Smooth muscle cell (in vitro differentiated cells): ENCODE measurements at regions not wholly inside any gene's neighbourhood (a gene's known extent, or its start where the extent isn't known, plus 50 kb on each side); places are given as distances from the start of the nearest gene placed in this dataset.

Source experiments
- DNase-seq: peaks from one replicate; lab custom pipeline; 2025; ENCODE audit not compliant: unreplicated experiment; lab: John Stamatoyannopoulos, UW
- H2AFZ ChIP-seq: fragments of 200-600 bp; sonication (generic); 2 replicates; pipeline ENCODE4 v1.6.0; 2016; ENCODE audit warnings: antibody characterized with exemption, low read depth, mild to moderate bottlenecking
- H3F3A ChIP-seq: fragments of 200-600 bp; sonication (generic); 2 replicates; pipeline ENCODE4 v1.6.0; 2017; ENCODE audit warnings: antibody characterized with exemption, low read depth
- H3K27ac ChIP-seq: fragments of 200-600 bp; sonication (generic); 2 replicates; pipeline ENCODE4 v1.5.1; 2016; ENCODE audit warnings: low read depth, mild to moderate bottlenecking
- H3K27me3 ChIP-seq: fragments of 200-600 bp; sonication (generic); 2 replicates; pipeline ENCODE4 v1.6.1; 2016; ENCODE audit warnings: low read depth, mild to moderate bottlenecking
- H3K36me3 ChIP-seq: fragments of 200-600 bp; sonication (generic); 2 replicates; pipeline ENCODE4 v1.5.1; 2016; ENCODE audit warnings: low read depth
- H3K4me1 ChIP-seq: fragments of 200-600 bp; sonication (generic); 2 replicates; pipeline ENCODE4 v1.5.1; 2016; ENCODE audit warnings: low read depth
- H3K4me2 ChIP-seq: fragments of 200-600 bp; sonication (generic); 2 replicates; pipeline ENCODE4 v1.6.0; 2016; ENCODE audit warnings: mild to moderate bottlenecking
- H3K4me3 ChIP-seq: fragments of 200-600 bp; sonication (generic); 2 replicates; pipeline ENCODE4 v1.5.1; 2016; ENCODE audit warnings: mild to moderate bottlenecking
- H3K79me2 ChIP-seq: fragments of 200-600 bp; sonication (generic); 2 replicates; pipeline ENCODE4 v1.6.0; 2016; ENCODE audit warnings: low read depth, mild to moderate bottlenecking
- H3K9ac ChIP-seq: fragments of 200-600 bp; sonication (generic); 2 replicates; pipeline ENCODE4 v1.6.0; 2016; ENCODE audit warnings: low read depth
- H3K9me3 ChIP-seq: fragments of 200-600 bp; sonication (generic); replicated peaks from 2 replicates; pipeline ENCODE4 v1.5.1; 2016; ENCODE audit warnings: low read depth
- H4K20me1 ChIP-seq: fragments of 200-600 bp; sonication (generic); 2 replicates; pipeline ENCODE4 v1.6.0; 2016; ENCODE audit warnings: low read depth
- CTCF ChIP-seq: fragments of 200-600 bp; sonication (generic); IDR thresholded peaks from 2 replicates; pipeline ENCODE4 v1.5.1; 2017; ENCODE audit warnings: borderline replicate concordance, mild to moderate bottlenecking, antibody characterized with exemption; ENCODE audit not compliant: insufficient read depth, poor library complexity, severe bottlenecking
- WGBS: methylation state at CpG from one replicate; pipeline ENCODE4 v1.1.7; 2016; ENCODE audit warnings: low lambda C conversion rate; 5-methylcytosine and 5-hydroxymethylcytosine counted together

- Histone ChIP-seq H3K4me3 (no peak overlapping the region), H3K27ac (no peak overlapping the region), H3K9me3 (no peaks in the 10 kb centered on the region), H3K4me1 (no peaks in the 10 kb centered on the region), H3K79me2 (no peaks in the 10 kb centered on the region), H3K36me3 (no peaks in the 10 kb centered on the region), H3F3A (no peaks in the 10 kb centered on the region), H2AFZ (no peak overlapping the region), H3K4me2 (no peak overlapping the region), H3K27me3 (no peaks in the 10 kb centered on the region), H3K9ac (no peak overlapping the region), H4K20me1 (no peaks in the 10 kb centered on the region)
- no peak for TF ChIP-seq CTCF
- WGBS: 63% methylated on average over 3 of the region's 3 CpGs
- DNase-seq: no peak
Measured at GRCh38 chr6:78397499-78397898, 469.9 kb upstream of the IRAK1BP1 start.

DNA sequence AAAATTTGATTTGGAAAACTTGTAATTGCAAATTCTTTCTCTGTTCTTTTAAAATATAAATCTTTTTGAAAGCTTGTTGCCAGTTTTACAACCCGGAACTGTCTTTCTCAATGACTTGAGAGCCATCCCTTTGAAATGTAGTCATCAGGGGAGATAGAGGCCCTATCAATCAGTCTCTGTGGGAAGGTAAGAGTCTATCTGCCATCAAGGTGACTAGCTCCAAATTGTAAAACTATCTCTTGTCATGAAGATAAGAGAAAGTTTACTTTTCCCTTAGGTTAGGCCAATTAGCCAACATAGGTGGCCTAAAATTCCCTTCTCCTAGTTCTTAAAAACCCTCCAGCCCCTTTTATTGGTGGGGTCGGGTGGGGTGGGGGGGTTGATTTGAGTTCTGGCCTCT, 469.1 kb upstream of the IRAK1BP1 start:
- DNase-seq: no peak
- no peak for TF ChIP-seq CTCF
- no peaks in the 10 kb centered on the region for H3K9me3 ChIP-seq
- H3K4me3 ChIP-seq: no peak overlapping the region
- no peak overlapping the region for H3K4me2 ChIP-seq
- H3K27me3 ChIP-seq: no peaks in the 10 kb centered on the region
- no peak overlapping the region for H3K27ac ChIP-seq
- H3K9ac ChIP-seq: no peak overlapping the region
- WGBS: 79% methylated on average over 2 of the region's 2 CpGs
- no peaks in the 10 kb centered on the region for H4K20me1 ChIP-seq
- H3K79me2 ChIP-seq: no peaks in the 10 kb centered on the region
- no peaks in the 10 kb centered on the region for H3K36me3 ChIP-seq
- no peak overlapping the region for H2AFZ ChIP-seq
- H3K4me1 ChIP-seq: no peaks in the 10 kb centered on the region
- no peaks in the 10 kb centered on the region for H3F3A ChIP-seq

DNA sequence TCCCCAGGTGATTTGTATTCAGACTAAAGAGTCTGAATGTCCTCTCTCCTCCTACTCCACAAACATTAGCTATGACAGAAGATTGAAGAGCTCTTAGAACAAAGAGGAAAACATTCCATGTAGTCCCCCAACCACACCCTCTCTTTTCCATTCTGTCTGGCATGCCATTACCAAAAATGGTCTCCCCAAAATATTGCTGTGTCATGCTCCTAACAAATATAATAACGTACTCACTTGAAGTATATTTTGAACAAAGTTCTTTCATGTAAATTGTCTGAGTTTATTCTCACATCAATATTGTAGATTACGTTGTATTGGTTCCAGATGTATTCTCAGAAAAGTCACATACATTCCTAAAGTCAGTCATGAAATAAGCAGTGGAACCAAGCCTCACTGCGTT, 467.3 kb upstream of the IRAK1BP1 start:
- H3K27ac ChIP-seq: no peak overlapping the region
- no peak overlapping the region for H3K4me2 ChIP-seq
- no peaks in the 10 kb centered on the region for H3K36me3 ChIP-seq
- 92% methylated on average over 3 of the region's 3 CpGs for WGBS
- no peak for DNase-seq
- no peaks in the 10 kb centered on the region for H3K4me1 ChIP-seq
- no peaks in the 10 kb centered on the region for H3K27me3 ChIP-seq
- H3K9ac ChIP-seq: no peak overlapping the region
- H3K79me2 ChIP-seq: no peaks in the 10 kb centered on the region
- no peaks in the 10 kb centered on the region for H3F3A ChIP-seq
- no peak overlapping the region for H3K4me3 ChIP-seq
- no peak for TF ChIP-seq CTCF
- H2AFZ ChIP-seq: no peak overlapping the region
- no peaks in the 10 kb centered on the region for H4K20me1 ChIP-seq
- H3K9me3 ChIP-seq: no peaks in the 10 kb centered on the region

DNA sequence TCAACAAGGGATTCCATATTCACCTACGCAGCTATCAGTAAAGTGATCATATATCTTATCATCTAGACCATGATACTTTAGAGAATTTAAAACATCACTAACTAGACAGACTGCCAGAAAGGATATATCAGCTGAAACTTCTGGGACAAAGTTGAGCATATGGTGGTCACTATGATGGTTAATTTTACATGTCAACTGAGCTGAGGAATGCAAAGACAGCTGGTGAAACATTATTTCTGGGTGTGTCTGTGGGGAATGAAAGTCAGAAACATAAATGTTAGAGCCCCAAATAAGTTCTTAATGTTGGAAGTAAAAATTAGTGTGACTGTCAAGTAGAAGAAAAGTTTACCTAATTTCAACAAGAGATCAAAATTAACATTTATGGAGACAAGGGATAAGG, 440.0 kb upstream of the IRAK1BP1 start:
- H3K9me3 ChIP-seq: no peaks in the 10 kb centered on the region
- no peaks in the 10 kb centered on the region for H4K20me1 ChIP-seq
- no peak overlapping the region for H3K4me2 ChIP-seq
- H3K27ac ChIP-seq: no peak overlapping the region
- H3K4me1 ChIP-seq: no peaks in the 10 kb centered on the region
- H3K36me3 ChIP-seq: no peaks in the 10 kb centered on the region
- no peak overlapping the region for H3K9ac ChIP-seq
- no peak for DNase-seq
- no peak overlapping the region for H3K4me3 ChIP-seq
- TF ChIP-seq CTCF: no peak
- H2AFZ ChIP-seq: no peak overlapping the region
- no peaks in the 10 kb centered on the region for H3K79me2 ChIP-seq
- WGBS: 97% methylated on average over 1 of the region's 1 CpG
- H3F3A ChIP-seq: no peaks in the 10 kb centered on the region
- no peaks in the 10 kb centered on the region for H3K27me3 ChIP-seq
